Uterus (tissue), 2 donors: ENCODE measurements at regions not wholly inside any gene's neighbourhood (a gene's known extent, or its start where the extent isn't known, plus 50 kb on each side); places are given as distances from the start of the nearest gene placed in this dataset.

Experiments used
- CTCF ChIP-seq, 4 experiments: fragments of 200-600 bp in 2 of 4; fragments of 450-650 bp in 2 of 4; sonication (generic) in 2 of 4; IDR thresholded peaks; one replicate each; pipeline ENCODE4 v1.5.1; 2016 to 2019; ENCODE audit warnings: antibody characterized with exemption in 4 of 4, mild to moderate bottlenecking in 2 of 4, moderate library complexity in 1 of 4
- POLR2A ChIP-seq, 2 donors: fragments of 450-650 bp; IDR thresholded peaks; one replicate each; pipeline ENCODE4 v1.6.1; 2016; ENCODE audit warnings: antibody characterized with exemption in 2 of 2, mild to moderate bottlenecking in 1 of 2, moderate library complexity in 1 of 2

DNA sequence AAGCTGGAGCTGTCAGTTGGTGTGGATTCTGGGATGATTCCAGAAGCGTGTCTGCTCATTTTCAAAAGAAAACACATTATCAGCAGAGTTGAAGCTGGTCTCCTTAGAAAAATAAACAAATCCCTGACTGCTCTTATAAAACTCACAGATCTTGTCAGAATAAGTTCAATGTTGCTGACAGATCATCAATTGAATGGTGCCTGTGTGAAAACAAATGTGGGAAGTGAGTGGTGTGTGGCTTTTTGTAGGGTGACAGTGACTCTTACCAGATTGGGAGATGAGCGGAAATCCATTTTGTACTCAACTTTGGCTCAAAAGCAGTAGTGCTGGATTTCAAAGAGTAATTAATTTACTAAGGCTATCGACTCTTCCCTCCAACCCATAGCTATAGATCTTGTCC is 807.8 kb downstream of the RAPGEF2 start:
- TF ChIP-seq POLR2A (IDR thresholded peaks at IDR 0.05) (no peak), CTCF (IDR thresholded peaks at IDR 0.05) (no peak)
